ENCODE measurements at regions not wholly inside any gene's neighbourhood (a gene's known extent, or its start where the extent isn't known, plus 50 kb on each side); places are given as distances from the start of the nearest gene placed in this dataset.
A peak's percentile ranks its signal among the peaks of the same experiment; 100 is the strongest.

DNA sequence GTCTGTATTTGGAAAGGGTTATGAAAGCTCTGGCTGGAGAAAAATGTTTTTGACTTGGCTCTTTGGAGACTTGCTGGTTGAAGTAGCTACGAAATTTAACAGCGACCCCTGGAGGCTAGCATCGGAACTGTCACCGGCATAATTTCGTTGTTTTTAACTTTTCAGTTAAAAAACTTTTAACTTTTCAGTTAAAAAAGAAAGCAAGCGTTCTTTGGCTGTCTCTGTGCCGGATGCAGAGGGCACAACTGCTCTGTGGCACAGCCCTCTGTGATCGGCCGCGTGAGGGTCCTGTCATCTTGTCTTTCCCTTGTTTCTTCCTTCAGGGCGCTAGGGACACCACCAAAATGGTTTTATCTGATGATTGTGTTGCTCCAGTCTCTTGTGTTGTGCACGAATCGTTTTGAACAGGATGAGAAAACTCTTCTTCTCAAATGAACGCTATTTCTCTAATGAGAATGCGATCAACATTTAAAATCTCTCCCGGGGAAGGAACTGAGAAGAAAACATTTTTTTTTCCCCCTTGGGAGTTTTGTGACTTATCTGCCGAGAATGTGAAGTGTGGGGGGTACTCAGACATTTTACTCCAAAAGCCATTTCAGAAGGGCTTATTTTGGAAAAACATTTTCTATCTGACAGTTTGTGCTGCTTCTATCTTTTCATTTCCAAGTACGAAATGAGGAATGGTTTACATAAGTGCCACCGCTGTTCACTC, 57.1 kb downstream of the ADCYAP1 start:
- DNase-seq (peak in 4 of 5 donors; percentile 29 to 66 (median 50)), FAIRE-seq (peak; percentile 88)
- TF ChIP-seq, protein P1, sequence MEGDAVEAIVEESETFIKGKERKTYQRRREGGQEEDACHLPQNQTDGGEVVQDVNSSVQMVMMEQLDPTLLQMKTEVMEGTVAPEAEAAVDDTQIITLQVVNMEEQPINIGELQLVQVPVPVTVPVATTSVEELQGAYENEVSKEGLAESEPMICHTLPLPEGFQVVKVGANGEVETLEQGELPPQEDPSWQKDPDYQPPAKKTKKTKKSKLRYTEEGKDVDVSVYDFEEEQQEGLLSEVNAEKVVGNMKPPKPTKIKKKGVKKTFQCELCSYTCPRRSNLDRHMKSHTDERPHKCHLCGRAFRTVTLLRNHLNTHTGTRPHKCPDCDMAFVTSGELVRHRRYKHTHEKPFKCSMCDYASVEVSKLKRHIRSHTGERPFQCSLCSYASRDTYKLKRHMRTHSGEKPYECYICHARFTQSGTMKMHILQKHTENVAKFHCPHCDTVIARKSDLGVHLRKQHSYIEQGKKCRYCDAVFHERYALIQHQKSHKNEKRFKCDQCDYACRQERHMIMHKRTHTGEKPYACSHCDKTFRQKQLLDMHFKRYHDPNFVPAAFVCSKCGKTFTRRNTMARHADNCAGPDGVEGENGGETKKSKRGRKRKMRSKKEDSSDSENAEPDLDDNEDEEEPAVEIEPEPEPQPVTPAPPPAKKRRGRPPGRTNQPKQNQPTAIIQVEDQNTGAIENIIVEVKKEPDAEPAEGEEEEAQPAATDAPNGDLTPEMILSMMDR (IDR thresholded peaks at IDR 0.05; ENCODE audit: borderline replicate concordance, extremely low read depth, insufficient read depth), result peak; percentile 85
- Histone ChIP-seq H3K9ac (ENCODE audit: low read length in 3 of 3) (peak overlapping the region in 2 of 3 donors; percentile 0 to 34), H3K4me3 (ENCODE audit: low read length in 3 of 3) (peak overlapping the region; percentile 31 to 46 (median 42)), H3K27ac (ENCODE audit: low read depth in 2 of 2, low read length in 2 of 2) (no peak overlapping the region), H3K36me3 (ENCODE audit: control insufficient read depth in 2 of 3, insufficient read depth in 3 of 3, low read length in 3 of 3) (no peaks in the 10 kb centered on the region), H3K27me3 (ENCODE audit: control insufficient read depth, insufficient read depth, low read length) (peaks cover 2% of the 10 kb centered on the region), H3K4me1 (ENCODE audit: control insufficient read depth in 2 of 3, insufficient read depth in 2 of 3, low read depth in 1 of 3, low read length in 3 of 3) (peaks cover 0 to 2% (median 0%) of the 10 kb centered on the region in 3 donors), H3K9me3 (ENCODE audit: control insufficient read depth in 2 of 3, insufficient read depth in 1 of 3, low read length in 3 of 3) (no peaks in the 10 kb centered on the region)
- intact Hi-C loops (cut with DNase I), result no loop called here

DNA sequence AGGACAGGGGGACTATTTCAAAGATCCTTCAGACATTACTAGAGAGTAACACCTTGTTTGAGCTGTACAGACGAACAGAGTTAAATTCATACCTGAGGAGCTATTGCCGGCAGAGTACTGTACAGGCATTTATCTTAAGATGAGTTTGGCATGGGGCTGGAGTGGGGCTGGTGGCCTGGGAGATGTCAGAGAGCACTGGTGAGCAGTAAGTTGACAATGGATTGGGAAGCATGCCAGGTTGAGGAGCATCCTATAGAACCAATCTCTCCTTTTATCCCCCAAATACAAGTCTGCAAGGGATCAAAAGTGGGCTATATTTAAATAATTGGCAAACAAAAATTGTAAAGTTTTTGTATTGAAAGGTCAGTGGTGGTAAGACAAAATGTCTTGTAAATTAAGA, 58.6 kb downstream of the ADCYAP1 start:
- Histone ChIP-seq H3K36me3 (ENCODE audit: control insufficient read depth in 2 of 3, insufficient read depth in 3 of 3, low read length in 3 of 3) (no peaks in the 10 kb centered on the region), H3K27me3 (ENCODE audit: control insufficient read depth, insufficient read depth, low read length) (peaks cover 2% of the 10 kb centered on the region), H3K9me3 (ENCODE audit: control insufficient read depth in 2 of 3, insufficient read depth in 1 of 3, low read length in 3 of 3) (no peaks in the 10 kb centered on the region), H3K27ac (ENCODE audit: low read depth in 2 of 2, low read length in 2 of 2) (no peak overlapping the region), H3K4me3 (ENCODE audit: low read length in 3 of 3) (no peak overlapping the region), H3K9ac (ENCODE audit: low read length in 3 of 3) (no peak overlapping the region), H3K4me1 (ENCODE audit: control insufficient read depth in 2 of 3, insufficient read depth in 2 of 3, low read depth in 1 of 3, low read length in 3 of 3) (peaks cover 0 to 2% (median 0%) of the 10 kb centered on the region in 3 donors)
- DNase-seq, result no peak
- TF ChIP-seq, protein P1 (IDR thresholded peaks at IDR 0.05; ENCODE audit: borderline replicate concordance, extremely low read depth, insufficient read depth), result no peak
- FAIRE-seq, result no peak
- intact Hi-C loops (cut with DNase I), result no loop called here

DNA sequence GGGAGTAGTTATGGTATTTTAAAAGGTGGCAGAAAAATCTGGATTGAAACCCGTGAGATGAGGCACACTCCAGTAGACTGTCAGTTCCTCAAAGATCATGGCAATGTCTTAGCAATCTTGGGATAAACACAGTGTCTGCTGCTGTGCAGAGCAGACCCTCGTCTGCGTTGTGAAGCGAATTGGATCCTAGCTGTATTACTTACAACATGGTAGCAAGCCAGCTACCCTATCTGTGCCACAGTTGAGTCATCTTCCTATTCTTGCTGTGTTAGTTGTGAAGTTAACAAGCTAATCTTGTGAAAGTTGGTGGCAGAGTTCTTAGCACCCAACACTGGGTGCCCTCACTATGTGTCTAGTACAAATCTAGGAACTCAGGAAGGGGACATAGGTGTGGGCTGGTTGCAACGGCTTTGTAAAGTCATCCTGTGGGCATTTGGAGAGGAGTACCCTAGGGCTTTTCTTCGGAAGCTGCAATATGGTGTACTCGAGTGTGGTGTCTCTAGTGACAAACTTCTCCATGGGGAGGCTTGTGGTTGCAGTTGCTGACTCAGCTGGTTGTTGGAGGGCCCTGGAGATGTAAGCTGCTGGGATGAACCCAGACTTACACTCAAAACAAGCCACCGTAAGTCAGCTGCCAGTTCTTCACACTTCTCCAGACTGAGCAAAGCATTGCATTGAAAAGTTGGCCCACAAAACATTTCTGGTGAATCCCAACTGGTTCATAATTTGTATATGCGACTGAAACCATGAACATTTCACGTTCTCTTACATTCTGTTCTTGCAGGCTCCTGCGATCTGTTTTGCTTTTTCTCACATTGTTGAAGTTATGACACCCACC, 61.5 kb downstream of the ADCYAP1 start:
- no peak overlapping the region for H3K4me3 ChIP-seq (ENCODE audit: low read length in 3 of 3)
- no peaks in the 10 kb centered on the region for H3K36me3 ChIP-seq (ENCODE audit: control insufficient read depth in 2 of 3, insufficient read depth in 3 of 3, low read length in 3 of 3)
- no peak for DNase-seq
- FAIRE-seq, result no peak
- no peaks in the 10 kb centered on the region for H3K9me3 ChIP-seq (ENCODE audit: control insufficient read depth in 2 of 3, insufficient read depth in 1 of 3, low read length in 3 of 3)
- no peak overlapping the region for H3K27ac ChIP-seq (ENCODE audit: low read depth in 2 of 2, low read length in 2 of 2)
- TF ChIP-seq, protein P1 (IDR thresholded peaks at IDR 0.05; ENCODE audit: borderline replicate concordance, extremely low read depth, insufficient read depth), result no peak
- intact Hi-C loops (cut with DNase I), result no loop called here
- no peak overlapping the region for H3K9ac ChIP-seq (ENCODE audit: low read length in 3 of 3)
- peaks cover 2% of the 10 kb centered on the region for H3K27me3 ChIP-seq (ENCODE audit: control insufficient read depth, insufficient read depth, low read length)
- H3K4me1 ChIP-seq (ENCODE audit: control insufficient read depth in 2 of 3, insufficient read depth in 2 of 3, low read depth in 1 of 3, low read length in 3 of 3), result peaks cover 0 to 2% (median 0%) of the 10 kb centered on the region in 3 donors

Data from kidney (tissue), 13 donors.